Tibial artery (tissue), 4 donors: ENCODE measurements at regions not wholly inside any gene's neighbourhood (a gene's known extent, or its start where the extent isn't known, plus 50 kb on each side); places are given as distances from the start of the nearest gene placed in this dataset.

ENCODE experiments used
- DNase-seq, 2 donors: peaks; one replicate each; pipeline ENCODE4 v3.0.0-alpha.2; 2019
- H3K27ac ChIP-seq, 2 donors: fragments of 200-600 bp; sonication (generic) in 1 of 2; 1 replicate in 1 of 2; 2 replicates in 1 of 2; pipeline ENCODE4 v1.5.1; 2018 to 2019; ENCODE audit warnings: mild to moderate bottlenecking in 1 of 2
- H3K27me3 ChIP-seq, 2 donors: fragments of 200-600 bp; sonication (generic) in 1 of 2; one replicate each; pipeline versions ENCODE4 v1.5.1 to v1.6.0; 2016 to 2019
- H3K36me3 ChIP-seq, 3 donors: fragments of 200-600 bp; sonication (generic) in 2 of 3; one replicate each; pipeline ENCODE4 v1.5.1; 2016 to 2019; ENCODE audit warnings: mild to moderate bottlenecking in 2 of 3
- H3K4me1 ChIP-seq, 4 donors: fragments of 200-600 bp; sonication (generic) in 2 of 4; 1 replicate in 3 of 4; 2 replicates in 1 of 4; pipeline ENCODE4 v1.5.1; 2016 to 2019
- H3K4me3 ChIP-seq, 2 donors: fragments of 200-600 bp; sonication (generic) in 1 of 2; 1 replicate in 1 of 2; 2 replicates in 1 of 2; pipeline ENCODE4 v1.5.1; 2018 to 2019; ENCODE audit warnings: mild to moderate bottlenecking in 2 of 2
- H3K9me3 ChIP-seq, 3 donors: fragments of 200-600 bp; sonication (generic) in 1 of 3; one replicate each; pipeline ENCODE4 v1.5.1; 2016 to 2019
- intact Hi-C: fragments of 100-400 bp; cut with DNase I; formaldehyde crosslinking; loops from one replicate; pipeline ENCODE4 v1.15.0; 2023; ENCODE audit warnings: low total_unique reads
- TF ChIP-seq, protein P1 (sequence below), 2 experiments: fragments of 200-600 bp in 1 of 2; fragments of 450-650 bp in 1 of 2; IDR thresholded peaks; one replicate each; pipeline ENCODE4 v1.5.1; 2017 to 2019; ENCODE audit warnings: antibody characterized with exemption in 2 of 2, mild to moderate bottlenecking in 1 of 2, moderate library complexity in 1 of 2

DNA sequence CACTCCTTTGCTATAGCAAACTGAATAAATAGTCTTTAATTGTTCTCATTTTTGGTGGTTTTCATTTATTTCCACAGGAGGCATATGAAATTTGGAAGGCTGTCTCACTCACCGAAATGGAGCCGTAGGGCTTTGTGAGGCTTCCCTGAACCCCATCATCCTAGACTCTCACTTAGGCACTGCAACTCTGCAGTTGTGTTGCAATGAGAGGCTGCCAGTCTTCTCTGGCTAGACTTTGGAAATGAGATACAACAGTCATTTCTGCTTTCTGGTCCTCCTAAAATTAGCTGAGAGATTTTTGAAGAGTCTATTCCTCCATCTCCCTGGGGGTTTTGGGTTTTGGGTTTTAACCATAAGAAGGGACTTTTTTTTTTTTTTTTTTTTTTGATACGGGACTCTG is 146.5 kb downstream of the SH3BGRL start:
- intact Hi-C loops: no loop called here
- no peak for DNase-seq
- Histone ChIP-seq H3K27ac (no peak overlapping the region), H3K36me3 (no peaks in the 10 kb centered on the region), H3K9me3 (no peaks in the 10 kb centered on the region), H3K4me3 (no peak overlapping the region), H3K4me1 (no peaks in the 10 kb centered on the region), H3K27me3 (no peaks in the 10 kb centered on the region)
- TF ChIP-seq, protein P1, sequence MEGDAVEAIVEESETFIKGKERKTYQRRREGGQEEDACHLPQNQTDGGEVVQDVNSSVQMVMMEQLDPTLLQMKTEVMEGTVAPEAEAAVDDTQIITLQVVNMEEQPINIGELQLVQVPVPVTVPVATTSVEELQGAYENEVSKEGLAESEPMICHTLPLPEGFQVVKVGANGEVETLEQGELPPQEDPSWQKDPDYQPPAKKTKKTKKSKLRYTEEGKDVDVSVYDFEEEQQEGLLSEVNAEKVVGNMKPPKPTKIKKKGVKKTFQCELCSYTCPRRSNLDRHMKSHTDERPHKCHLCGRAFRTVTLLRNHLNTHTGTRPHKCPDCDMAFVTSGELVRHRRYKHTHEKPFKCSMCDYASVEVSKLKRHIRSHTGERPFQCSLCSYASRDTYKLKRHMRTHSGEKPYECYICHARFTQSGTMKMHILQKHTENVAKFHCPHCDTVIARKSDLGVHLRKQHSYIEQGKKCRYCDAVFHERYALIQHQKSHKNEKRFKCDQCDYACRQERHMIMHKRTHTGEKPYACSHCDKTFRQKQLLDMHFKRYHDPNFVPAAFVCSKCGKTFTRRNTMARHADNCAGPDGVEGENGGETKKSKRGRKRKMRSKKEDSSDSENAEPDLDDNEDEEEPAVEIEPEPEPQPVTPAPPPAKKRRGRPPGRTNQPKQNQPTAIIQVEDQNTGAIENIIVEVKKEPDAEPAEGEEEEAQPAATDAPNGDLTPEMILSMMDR (IDR thresholded peaks at IDR 0.05): no peak

DNA sequence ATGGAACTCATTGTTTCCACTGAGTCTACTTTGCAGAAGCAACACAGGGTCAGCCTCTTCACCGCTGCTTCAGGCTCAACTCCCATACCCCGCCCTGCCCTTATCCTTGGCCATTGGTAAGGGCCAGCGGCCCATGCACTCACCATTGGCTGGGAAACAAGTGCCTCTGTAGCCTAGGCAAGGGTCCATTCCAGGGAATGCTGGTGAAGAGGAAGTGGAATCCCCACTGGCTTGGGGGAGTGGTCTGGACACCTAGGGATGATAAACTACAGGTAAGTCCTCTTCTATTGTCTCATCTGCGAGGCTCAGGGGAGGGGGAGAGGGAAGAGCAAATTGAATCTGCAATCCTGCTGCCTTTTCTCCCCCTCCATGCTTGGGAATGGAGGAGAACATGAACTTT is 153.1 kb downstream of the SH3BGRL start:
- H3K4me1 ChIP-seq: no peaks in the 10 kb centered on the region
- no peaks in the 10 kb centered on the region for H3K9me3 ChIP-seq
- no peak for DNase-seq
- TF ChIP-seq, protein P1 (IDR thresholded peaks at IDR 0.05): no peak
- H3K27ac ChIP-seq: no peak overlapping the region
- H3K4me3 ChIP-seq: no peak overlapping the region
- intact Hi-C loops: no loop called here
- H3K36me3 ChIP-seq: no peaks in the 10 kb centered on the region
- H3K27me3 ChIP-seq: no peaks in the 10 kb centered on the region

DNA sequence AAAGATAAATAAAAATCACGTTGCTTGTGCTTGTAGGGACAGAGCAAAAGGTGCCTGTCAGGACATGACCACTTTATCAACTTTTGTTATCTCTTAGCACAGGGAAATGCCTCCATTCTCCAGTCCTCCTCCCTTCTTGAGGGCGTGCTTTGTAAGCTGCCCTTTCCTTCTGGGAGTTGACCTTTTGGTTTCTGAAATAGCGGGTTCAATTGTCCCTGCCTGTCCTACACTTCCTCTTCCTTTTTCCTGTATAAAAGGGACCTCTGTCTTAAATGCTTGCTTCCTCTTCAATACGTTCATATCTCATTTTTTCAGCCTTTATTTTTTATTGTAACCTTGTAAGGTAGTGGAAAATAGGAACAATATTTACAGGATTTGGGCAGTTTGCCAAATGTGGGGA is 153.5 kb downstream of the SH3BGRL start:
- no peaks in the 10 kb centered on the region for H3K9me3 ChIP-seq
- H3K27ac ChIP-seq: no peak overlapping the region
- no peaks in the 10 kb centered on the region for H3K27me3 ChIP-seq
- no peak overlapping the region for H3K4me3 ChIP-seq
- TF ChIP-seq, protein P1 (IDR thresholded peaks at IDR 0.05): no peak
- no peaks in the 10 kb centered on the region for H3K4me1 ChIP-seq
- no peaks in the 10 kb centered on the region for H3K36me3 ChIP-seq
- no peak for DNase-seq
- intact Hi-C loops: no loop called here

DNA sequence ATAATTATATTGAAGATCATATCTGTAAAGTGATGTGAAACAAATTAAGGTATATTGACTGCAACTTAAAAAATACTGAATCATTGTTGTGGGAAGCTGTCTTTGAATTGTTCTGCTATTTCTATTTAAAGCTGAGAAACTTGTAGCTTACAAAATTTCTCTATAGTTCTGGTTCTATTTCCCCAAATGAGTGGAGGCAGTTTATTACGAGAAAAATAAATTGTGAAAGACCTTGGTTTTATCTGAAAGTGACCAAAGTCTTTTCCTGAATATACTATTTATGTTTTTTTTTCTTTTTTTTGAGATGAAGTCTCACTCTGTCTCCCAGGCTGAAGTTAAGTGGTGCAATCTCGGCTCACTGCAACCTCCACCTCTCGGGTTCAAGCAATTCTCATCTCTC is 165.4 kb downstream of the SH3BGRL start:
- Histone ChIP-seq H3K4me3 (no peak overlapping the region), H3K4me1 (no peaks in the 10 kb centered on the region), H3K27ac (no peak overlapping the region), H3K27me3 (no peaks in the 10 kb centered on the region), H3K9me3 (no peaks in the 10 kb centered on the region), H3K36me3 (no peaks in the 10 kb centered on the region)
- intact Hi-C loops: no loop called here
- TF ChIP-seq, protein P1 (IDR thresholded peaks at IDR 0.05): no peak
- DNase-seq: no peak

DNA sequence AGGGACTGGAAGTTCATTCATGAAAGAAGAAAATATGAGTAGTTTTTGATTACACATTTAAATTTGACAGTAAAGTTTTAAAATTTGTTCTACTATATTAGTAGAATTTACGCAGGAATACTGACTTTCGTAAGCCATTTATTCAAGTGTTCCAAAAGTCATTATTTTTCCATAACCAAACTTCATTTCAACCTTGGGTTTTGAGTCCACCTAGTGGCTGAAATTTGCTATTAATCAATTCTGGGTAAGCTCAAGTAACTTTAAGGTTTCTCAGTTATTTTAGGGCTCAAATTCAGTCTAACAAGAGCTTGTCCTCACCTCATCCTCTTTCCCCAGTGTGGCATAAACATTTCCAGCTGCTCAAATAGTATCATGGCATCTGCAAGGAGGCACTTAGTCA is 175.4 kb downstream of the SH3BGRL start:
- H3K27me3 ChIP-seq: no peaks in the 10 kb centered on the region
- TF ChIP-seq, protein P1 (IDR thresholded peaks at IDR 0.05): peak; percentile 46 to 58
- H3K36me3 ChIP-seq: no peaks in the 10 kb centered on the region
- no peak for DNase-seq
- no peak overlapping the region for H3K27ac ChIP-seq
- intact Hi-C loops: loop anchor here (10.0 kb wide), 1 partner anchor 183 kb away; no protein-coding TSS in a partner anchor
- no peaks in the 10 kb centered on the region for H3K4me1 ChIP-seq
- no peaks in the 10 kb centered on the region for H3K9me3 ChIP-seq
- no peak overlapping the region for H3K4me3 ChIP-seq

DNA sequence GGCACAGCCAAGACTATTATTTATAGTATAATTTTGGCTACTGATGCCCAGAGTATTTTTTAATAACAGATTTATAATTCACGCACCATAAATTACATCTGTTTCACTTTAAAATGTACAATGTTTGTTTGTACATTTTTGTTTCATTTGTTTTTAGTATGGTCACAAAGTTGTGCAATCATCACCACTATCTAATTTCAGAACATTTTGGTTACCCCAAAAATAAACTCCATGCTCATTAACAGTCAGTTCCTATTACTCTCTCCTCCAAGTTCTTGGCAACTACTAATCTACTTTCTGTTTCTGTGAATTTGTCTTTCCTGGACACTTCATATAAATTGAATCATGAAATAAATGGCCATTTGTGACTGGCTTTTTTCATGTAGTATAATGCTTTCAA is 176.7 kb downstream of the SH3BGRL start:
- no peaks in the 10 kb centered on the region for H3K9me3 ChIP-seq
- DNase-seq: no peak
- H3K27ac ChIP-seq: no peak overlapping the region
- H3K27me3 ChIP-seq: no peaks in the 10 kb centered on the region
- no peak overlapping the region for H3K4me3 ChIP-seq
- no peaks in the 10 kb centered on the region for H3K36me3 ChIP-seq
- TF ChIP-seq, protein P1 (IDR thresholded peaks at IDR 0.05): no peak
- H3K4me1 ChIP-seq: no peaks in the 10 kb centered on the region
- intact Hi-C loops: loop anchor here (10.0 kb wide), 1 partner anchor 184 kb away; no protein-coding TSS in a partner anchor
